Head of caudate nucleus (tissue), 42 donors: ENCODE measurements at regions not wholly inside any gene's neighbourhood (a gene's known extent, or its start where the extent isn't known, plus 50 kb on each side); places are given as distances from the start of the nearest gene placed in this dataset.

Experiments
- DNase-seq, 42 donors: peaks; one replicate each; pipeline versions ENCODE4 v3.0.0 to v3.0.0-alpha.2; 2020 to 2021; ENCODE audit warnings: mixed read lengths in 7 of 42
- intact Hi-C: fragments of 100-400 bp; cut with DNase I; formaldehyde crosslinking; loops from one replicate; pipeline ENCODE4 v1.15.0; 2022

- intact Hi-C loops: no loop called here
- DNase-seq: no peak
These were observed 224.2 kb downstream of the SIPA1L2 start for GRCh38 chr1:232405781-232406180.

GRCh38 chr1:232404981-232405731 is 224.8 kb downstream of the SIPA1L2 start:
- intact Hi-C loops: no loop called here

GRCh38 chr1:232404227-232404626 is 225.7 kb downstream of the SIPA1L2 start:
- intact Hi-C loops: no loop called here
- DNase-seq: no peak

More at GRCh38 chr1:232404981-232405731, 224.8 kb downstream of the SIPA1L2 start:
- DNase-seq: no peak

- intact Hi-C loops: no loop called here
- DNase-seq: no peak
These were observed 226.8 kb downstream of the SIPA1L2 start for GRCh38 chr1:232403017-232403714.

GRCh38 chr1:232398823-232399222 is 231.1 kb downstream of the SIPA1L2 start:
- DNase-seq: no peak
- intact Hi-C loops: no loop called here

GRCh38 chr1:232393444-232394146 is 236.3 kb downstream of the SIPA1L2 start:
- intact Hi-C loops: no loop called here

GRCh38 chr1:232393010-232393409 is 236.9 kb downstream of the SIPA1L2 start:
- DNase-seq: peak in 1 of 42 donors; percentile 18
- intact Hi-C loops: no loop called here

More at GRCh38 chr1:232393444-232394146, 236.3 kb downstream of the SIPA1L2 start:
- no peak for DNase-seq

GRCh38 chr1:232390590-232390989 is 239.3 kb downstream of the SIPA1L2 start:
- DNase-seq: no peak
- intact Hi-C loops: no loop called here

GRCh38 chr1:232389744-232390143 is 240.2 kb downstream of the SIPA1L2 start:
- intact Hi-C loops: no loop called here
- no peak for DNase-seq

- intact Hi-C loops: no loop called here
- no peak for DNase-seq
These were observed 241.6 kb downstream of the SIPA1L2 start for GRCh38 chr1:232388363-232388762.

- intact Hi-C loops: no loop called here
- peak in 1 of 42 donors; percentile 31 for DNase-seq
These were observed 243.0 kb downstream of the SIPA1L2 start for GRCh38 chr1:232386721-232387510.

GRCh38 chr1:232386294-232386693 is 243.6 kb downstream of the SIPA1L2 start:
- intact Hi-C loops: no loop called here

GRCh38 chr1:232385221-232385620 is 244.7 kb downstream of the SIPA1L2 start:
- intact Hi-C loops: no loop called here
- peak in 9 of 42 donors; percentile 10 to 58 (median 38) for DNase-seq

More at GRCh38 chr1:232386294-232386693, 243.6 kb downstream of the SIPA1L2 start:
- DNase-seq: peak in 1 of 42 donors; percentile 31

- DNase-seq: peak in 1 of 42 donors; percentile 33
- intact Hi-C loops: no loop called here
These were observed 245.6 kb downstream of the SIPA1L2 start for GRCh38 chr1:232384171-232384883.

- intact Hi-C loops: no loop called here
- peak in 1 of 42 donors; percentile 18 for DNase-seq
These were observed 246.3 kb downstream of the SIPA1L2 start for GRCh38 chr1:232383455-232384123.

GRCh38 chr1:232382671-232383070 is 247.3 kb downstream of the SIPA1L2 start:
- intact Hi-C loops: no loop called here
- DNase-seq: no peak

- no peak for DNase-seq
- intact Hi-C loops: no loop called here
These were observed 248.4 kb downstream of the SIPA1L2 start for GRCh38 chr1:232381394-232382100.
